ENCODE measurements at regions not wholly inside any gene's neighbourhood (a gene's known extent, or its start where the extent isn't known, plus 50 kb on each side); places are given as distances from the start of the nearest gene placed in this dataset.

GRCh38 chr6:120211955-120212792 is 862.6 kb upstream of the MAN1A1 start:
- no peak for DNase-seq (ENCODE audit: low read depth)

GRCh38 chr6:120202878-120203277 is 853.3 kb upstream of the MAN1A1 start:
- DNase-seq (ENCODE audit: low read depth), result no peak
- H3K4me3 ChIP-seq (ENCODE audit: low read depth, low read length), result no peak overlapping the region

More at GRCh38 chr6:120211955-120212792, 862.6 kb upstream of the MAN1A1 start:
- H3K4me3 ChIP-seq (ENCODE audit: low read depth, low read length), result no peak overlapping the region

GRCh38 chr6:120200853-120201252 is 851.3 kb upstream of the MAN1A1 start:
- DNase-seq (ENCODE audit: low read depth), result no peak
- no peak overlapping the region for H3K4me3 ChIP-seq (ENCODE audit: low read depth, low read length)

- no peak for DNase-seq (ENCODE audit: low read depth)
- H3K4me3 ChIP-seq (ENCODE audit: low read depth, low read length), result no peak overlapping the region
These were observed 848.5 kb upstream of the MAN1A1 start for GRCh38 chr6:120198033-120198432.

- DNase-seq (ENCODE audit: low read depth), result no peak
- H3K4me3 ChIP-seq (ENCODE audit: low read depth, low read length), result no peak overlapping the region
These were observed 836.5 kb upstream of the MAN1A1 start for GRCh38 chr6:120186080-120186479.

GRCh38 chr6:120173250-120173649 is 823.7 kb upstream of the MAN1A1 start:
- DNase-seq (ENCODE audit: low read depth), result no peak
- no peak overlapping the region for H3K4me3 ChIP-seq (ENCODE audit: low read depth, low read length)

GRCh38 chr6:120164531-120164930 is 815.0 kb upstream of the MAN1A1 start:
- no peak overlapping the region for H3K4me3 ChIP-seq (ENCODE audit: low read depth, low read length)

GRCh38 chr6:120157873-120158272 is 808.3 kb upstream of the MAN1A1 start:
- H3K4me3 ChIP-seq (ENCODE audit: low read depth, low read length), result no peak overlapping the region
- DNase-seq (ENCODE audit: low read depth), result no peak

More at GRCh38 chr6:120164531-120164930, 815.0 kb upstream of the MAN1A1 start:
- DNase-seq (ENCODE audit: low read depth), result no peak

GRCh38 chr6:120147071-120147871 is 797.7 kb upstream of the MAN1A1 start:
- H3K4me3 ChIP-seq (ENCODE audit: low read depth, low read length), result no peak overlapping the region

GRCh38 chr6:120141601-120142000 is 792.0 kb upstream of the MAN1A1 start:
- no peak overlapping the region for H3K4me3 ChIP-seq (ENCODE audit: low read depth, low read length)
- no peak for DNase-seq (ENCODE audit: low read depth)

More at GRCh38 chr6:120147071-120147871, 797.7 kb upstream of the MAN1A1 start:
- no peak for DNase-seq (ENCODE audit: low read depth)

GRCh38 chr6:120137492-120137891 is 787.9 kb upstream of the MAN1A1 start:
- no peak overlapping the region for H3K4me3 ChIP-seq (ENCODE audit: low read depth, low read length)
- no peak for DNase-seq (ENCODE audit: low read depth)

- no peak overlapping the region for H3K4me3 ChIP-seq (ENCODE audit: low read depth, low read length)
- no peak for DNase-seq (ENCODE audit: low read depth)
These were observed 779.7 kb upstream of the MAN1A1 start for GRCh38 chr6:120129228-120129627.

- DNase-seq (ENCODE audit: low read depth), result no peak
- no peak overlapping the region for H3K4me3 ChIP-seq (ENCODE audit: low read depth, low read length)
These were observed 772.8 kb upstream of the MAN1A1 start for GRCh38 chr6:120122401-120122800.

GRCh38 chr6:120116343-120116742 is 766.8 kb upstream of the MAN1A1 start:
- no peak overlapping the region for H3K4me3 ChIP-seq (ENCODE audit: low read depth, low read length)
- DNase-seq (ENCODE audit: low read depth), result no peak

- H3K4me3 ChIP-seq (ENCODE audit: low read depth, low read length), result no peak overlapping the region
These were observed 763.4 kb upstream of the MAN1A1 start for GRCh38 chr6:120112980-120113379.

GRCh38 chr6:120111001-120111400 is 761.4 kb upstream of the MAN1A1 start:
- DNase-seq (ENCODE audit: low read depth), result no peak
- no peak overlapping the region for H3K4me3 ChIP-seq (ENCODE audit: low read depth, low read length)

More at GRCh38 chr6:120112980-120113379, 763.4 kb upstream of the MAN1A1 start:
- no peak for DNase-seq (ENCODE audit: low read depth)

- DNase-seq (ENCODE audit: low read depth), result no peak
- no peak overlapping the region for H3K4me3 ChIP-seq (ENCODE audit: low read depth, low read length)
These were observed 758.7 kb upstream of the MAN1A1 start for GRCh38 chr6:120108061-120108795.

- H3K4me3 ChIP-seq (ENCODE audit: low read depth, low read length), result no peak overlapping the region
- DNase-seq (ENCODE audit: low read depth), result no peak
These were observed 754.1 kb upstream of the MAN1A1 start for GRCh38 chr6:120103618-120104017.

- DNase-seq (ENCODE audit: low read depth), result no peak
- no peak overlapping the region for H3K4me3 ChIP-seq (ENCODE audit: low read depth, low read length)
These were observed 747.2 kb upstream of the MAN1A1 start for GRCh38 chr6:120096696-120097260.
